AG08396 (cell line): ENCODE measurements at regions not wholly inside any gene's neighbourhood (a gene's known extent, or its start where the extent isn't known, plus 50 kb on each side); places are given as distances from the start of the nearest gene placed in this dataset.
A peak's percentile ranks its signal among the peaks of the same experiment; 100 is the strongest.

ENCODE experiments used
- DNase-seq: peaks from one replicate; pipeline ENCODE4 v3.0.0; 2012; ENCODE audit warnings: low spot score, mixed read lengths

DNA sequence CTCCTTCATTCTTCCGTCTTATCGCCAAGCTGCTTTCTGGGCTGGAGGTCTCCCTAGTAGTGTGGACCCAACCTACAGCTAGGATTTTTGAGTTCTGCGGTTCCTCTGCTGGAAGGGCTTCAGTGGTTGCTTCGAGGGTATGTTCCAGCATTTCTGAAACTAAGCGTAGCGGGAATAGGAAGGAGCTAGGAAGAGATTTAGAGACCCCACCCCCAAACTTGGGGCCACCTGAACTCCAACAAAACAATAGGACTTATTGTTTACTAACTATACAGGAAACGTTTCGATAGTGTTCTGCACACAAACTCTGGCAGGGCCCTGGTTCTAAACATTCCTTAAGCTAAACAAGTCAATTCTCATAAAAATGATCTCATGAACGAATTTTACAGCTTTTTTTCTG lies 346.7 kb downstream of the PLK2 start:
- no peak for DNase-seq

DNA sequence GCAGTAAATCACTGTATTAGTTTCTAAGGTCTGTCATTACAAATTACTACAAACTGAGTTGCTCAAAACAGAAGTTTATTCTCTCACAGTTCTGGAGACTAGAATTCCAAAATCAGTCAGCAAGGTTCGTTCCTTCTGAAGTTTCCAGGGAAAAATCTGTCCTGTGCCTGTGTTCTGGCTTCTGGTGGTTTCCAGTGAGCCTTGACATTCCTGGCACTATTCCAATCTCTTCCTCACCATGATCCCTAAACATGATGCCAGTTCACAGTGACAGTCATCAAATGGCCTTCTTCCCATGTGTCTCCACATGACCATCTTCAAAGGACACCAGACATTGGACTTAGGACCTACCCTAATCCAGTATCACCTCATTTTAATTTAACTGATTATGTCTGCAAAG lies 351.4 kb downstream of the PLK2 start:
- DNase-seq, result no peak

DNA sequence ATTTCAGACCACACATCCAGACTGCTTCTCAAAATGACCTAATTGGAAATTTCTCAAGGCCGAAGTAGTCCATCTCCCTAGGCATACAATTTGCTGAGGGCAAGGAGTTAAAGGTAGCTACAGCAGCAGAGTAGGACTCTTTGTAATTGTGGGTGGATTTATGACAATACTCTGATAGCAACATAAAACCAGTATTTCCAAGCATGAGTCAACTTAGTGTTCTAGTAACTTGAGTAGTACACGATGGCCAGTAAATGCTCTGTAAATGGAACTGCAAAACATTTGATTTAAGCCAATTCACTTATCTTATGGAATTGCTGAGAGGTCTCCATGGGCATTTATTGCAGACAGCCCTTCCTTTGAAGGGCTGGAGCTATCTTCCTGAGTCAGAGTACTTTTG lies 352.2 kb downstream of the PLK2 start:
- no peak for DNase-seq

DNA sequence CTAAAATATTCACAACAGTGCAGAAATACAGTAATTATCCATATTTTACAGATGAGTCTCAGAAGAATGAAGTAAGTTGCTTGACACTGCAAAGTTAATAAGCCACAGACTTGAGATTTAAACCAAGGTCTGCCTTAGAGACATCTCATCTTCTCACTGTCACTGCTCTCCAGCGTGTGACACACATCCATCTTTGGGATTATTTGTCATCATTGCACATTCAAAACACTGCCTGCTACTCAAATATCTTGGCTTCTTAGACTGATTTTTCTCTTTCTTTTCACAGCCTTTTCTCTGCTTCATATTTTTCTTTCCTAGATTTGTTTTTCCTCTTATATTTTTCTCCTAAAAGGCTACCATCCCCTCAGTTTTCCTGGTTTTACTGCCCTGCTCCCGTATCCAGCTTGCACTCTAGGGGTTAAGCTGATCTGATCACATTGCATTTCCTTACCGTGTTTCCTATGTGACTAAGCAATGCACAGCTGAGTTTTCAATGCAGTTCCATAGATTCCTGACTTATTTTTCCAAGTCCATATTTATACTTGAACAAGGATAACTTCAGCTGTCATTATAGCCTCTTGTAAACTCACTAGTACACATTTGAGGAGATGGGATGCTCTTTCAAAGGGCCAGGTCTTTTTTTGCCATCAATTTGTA lies 353.0 kb downstream of the PLK2 start:
- DNase-seq, result no peak

DNA sequence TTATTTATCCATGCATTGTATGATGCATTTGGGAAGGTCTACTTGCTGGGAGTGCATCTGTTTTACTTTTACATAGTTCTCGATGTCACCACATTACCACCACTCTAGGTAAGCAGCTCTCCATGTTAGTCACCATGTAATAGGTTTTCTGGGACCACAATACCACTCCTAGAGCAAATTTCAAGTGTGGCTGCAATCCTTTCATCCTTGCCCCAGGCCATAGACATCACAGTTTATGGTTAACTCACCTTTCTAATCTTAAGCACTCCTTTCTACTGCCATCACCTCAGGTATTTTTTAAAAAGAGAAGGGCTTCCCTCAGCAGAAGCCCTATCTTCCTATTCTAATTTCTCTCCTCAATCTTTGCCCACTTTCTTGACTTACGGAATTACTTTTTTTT lies 354.1 kb downstream of the PLK2 start:
- DNase-seq, result no peak

DNA sequence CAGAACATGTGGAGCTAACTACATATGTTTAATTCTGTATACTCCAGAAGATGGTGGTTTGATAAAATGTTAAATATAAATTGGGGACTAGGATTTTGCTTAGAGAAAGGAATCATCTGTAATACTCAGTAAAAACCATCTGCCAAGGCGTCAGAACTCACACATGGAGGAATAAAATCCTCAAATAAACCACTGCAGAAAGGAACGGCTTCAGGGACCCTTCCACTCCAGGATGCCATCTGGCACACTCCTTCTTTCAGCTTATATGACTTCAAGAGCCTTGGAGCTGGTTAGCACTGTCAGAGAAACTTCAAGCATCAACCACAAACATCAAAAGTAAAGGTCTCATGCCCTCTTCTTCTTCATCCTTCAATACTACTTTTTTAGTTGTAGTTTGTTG lies 360.6 kb downstream of the PLK2 start:
- DNase-seq, result no peak

DNA sequence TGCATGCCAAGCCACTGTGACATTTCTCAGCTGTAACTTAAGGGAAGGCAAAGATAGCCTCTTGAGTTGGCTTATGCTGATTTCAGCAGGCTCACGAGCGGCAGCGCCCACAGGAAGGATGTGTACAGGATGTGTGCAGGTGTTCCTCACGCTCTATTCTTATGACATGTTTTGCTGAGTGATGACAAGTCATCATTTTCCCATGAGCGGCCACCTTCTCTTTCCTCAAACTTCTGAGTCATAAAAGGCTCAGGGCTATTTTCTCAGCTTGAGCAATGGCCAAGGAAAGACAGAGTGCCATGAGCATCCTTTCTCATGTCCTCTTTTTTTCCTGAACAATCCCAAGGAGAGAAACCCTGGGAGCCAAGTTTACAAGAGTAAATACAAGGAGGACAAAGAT lies 365.9 kb downstream of the PLK2 start:
- no peak for DNase-seq

DNA sequence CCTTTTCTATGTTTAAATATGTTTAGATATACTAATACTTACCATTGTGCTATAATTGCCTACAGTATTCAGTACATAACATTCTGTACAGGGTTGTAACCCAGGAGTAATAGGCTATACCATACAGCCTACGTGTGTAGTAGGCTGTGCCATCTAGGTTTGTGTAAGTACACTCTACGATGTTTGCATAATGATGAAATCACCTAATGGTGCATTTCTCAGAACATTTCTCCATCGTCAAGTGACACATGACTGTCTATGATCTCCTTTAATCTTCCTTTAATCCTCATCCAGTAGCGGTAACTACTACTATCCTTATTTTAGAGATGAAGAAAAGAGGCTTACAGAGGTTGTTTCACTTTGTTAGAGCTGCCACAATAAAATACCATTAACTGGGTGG lies 369.2 kb downstream of the PLK2 start:
- no peak for DNase-seq

DNA sequence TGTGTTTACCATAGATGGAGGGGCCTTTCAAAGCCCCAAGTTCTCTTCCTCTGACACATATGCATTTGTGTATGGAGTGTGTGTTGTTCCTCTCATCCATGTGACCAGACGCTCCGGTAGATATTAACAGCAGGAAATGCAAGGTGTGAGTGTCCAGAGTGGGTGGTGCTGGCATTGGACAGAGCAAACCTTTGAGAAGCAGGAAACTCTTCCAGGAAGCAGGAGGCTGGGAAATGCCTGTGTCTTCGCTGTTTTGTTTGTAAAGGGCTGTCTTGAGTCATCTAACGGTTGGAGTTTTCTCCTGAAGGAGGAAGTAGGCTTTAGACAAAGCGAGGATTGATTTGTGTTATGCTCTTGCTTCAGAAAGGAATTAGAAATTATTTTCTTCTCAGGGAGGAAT lies 370.9 kb downstream of the PLK2 start:
- no peak for DNase-seq

DNA sequence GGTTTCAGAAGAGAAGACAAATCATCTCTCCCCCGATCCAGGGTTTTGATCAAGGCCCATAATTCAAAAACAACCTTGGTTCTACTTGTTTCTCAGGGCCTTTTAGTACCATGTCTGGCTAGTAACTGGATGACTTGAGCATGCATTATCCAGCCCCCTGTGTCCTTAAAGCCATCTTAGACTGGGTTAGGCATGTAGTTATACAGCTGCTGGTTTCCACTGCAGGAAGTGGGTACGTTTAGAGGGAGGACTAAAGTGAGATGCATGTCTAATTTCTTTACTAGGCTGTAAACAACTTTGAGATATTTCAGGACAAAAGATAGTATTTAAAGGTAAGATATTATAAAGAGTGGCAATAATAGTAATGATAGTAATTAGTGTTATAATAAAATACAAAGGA lies 372.0 kb downstream of the PLK2 start:
- no peak for DNase-seq

DNA sequence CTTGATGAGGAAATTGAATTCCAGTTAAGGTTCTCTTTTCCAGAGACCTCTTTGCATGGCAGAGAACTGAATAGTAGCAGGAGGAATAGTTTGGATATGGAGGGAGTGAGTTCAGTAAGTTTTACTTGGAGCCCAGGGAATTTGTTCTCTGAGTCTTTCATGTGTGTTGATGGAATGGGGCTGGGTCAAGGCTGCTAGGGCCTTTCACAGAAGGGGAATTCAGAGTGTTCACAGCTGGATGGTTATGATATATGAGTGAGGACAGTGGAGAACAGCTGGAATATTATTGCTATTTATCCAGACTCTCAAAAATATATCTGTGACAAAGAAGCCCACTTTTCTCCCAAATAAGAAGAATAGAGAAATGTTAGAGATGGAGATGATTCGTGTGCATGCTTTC lies 372.8 kb downstream of the PLK2 start:
- DNase-seq, result no peak

DNA sequence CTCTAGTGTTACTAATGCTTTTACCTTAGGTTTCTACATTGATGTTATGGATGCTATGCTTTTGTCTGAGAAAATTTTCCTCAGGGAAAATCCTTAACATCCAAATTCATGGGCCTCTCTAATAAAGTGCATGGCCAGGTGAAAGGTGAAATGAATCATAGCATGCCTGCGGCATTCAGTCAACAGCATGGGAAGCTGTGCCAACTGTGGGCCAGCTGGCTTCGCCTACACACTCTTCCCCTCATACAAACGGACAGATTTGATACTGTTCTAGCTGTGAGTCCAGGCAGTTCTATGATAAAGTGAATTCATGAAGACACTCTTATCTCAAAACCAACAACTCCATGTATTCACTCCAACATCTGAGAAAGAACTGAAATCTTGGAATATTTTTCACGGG lies 374.1 kb downstream of the PLK2 start:
- DNase-seq, result no peak

DNA sequence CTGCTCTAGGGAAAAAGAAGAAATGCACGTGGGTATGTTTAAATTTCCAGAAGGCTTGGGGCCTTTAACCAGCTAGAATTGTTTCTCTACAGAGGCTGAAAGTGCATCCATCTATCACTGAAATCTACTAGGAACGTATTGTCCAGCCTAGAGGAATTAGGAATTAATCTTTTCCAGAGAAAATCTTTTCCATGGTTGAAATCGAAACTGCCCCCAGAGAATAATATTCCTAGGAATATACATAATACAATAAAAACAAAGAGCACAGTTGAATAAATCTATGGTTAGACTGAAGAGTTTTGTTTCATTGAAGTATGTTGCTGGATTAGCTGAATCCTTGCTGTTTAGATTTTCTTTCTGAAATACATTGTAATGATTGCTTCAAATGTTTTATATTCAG lies 378.5 kb downstream of the PLK2 start:
- no peak for DNase-seq

DNA sequence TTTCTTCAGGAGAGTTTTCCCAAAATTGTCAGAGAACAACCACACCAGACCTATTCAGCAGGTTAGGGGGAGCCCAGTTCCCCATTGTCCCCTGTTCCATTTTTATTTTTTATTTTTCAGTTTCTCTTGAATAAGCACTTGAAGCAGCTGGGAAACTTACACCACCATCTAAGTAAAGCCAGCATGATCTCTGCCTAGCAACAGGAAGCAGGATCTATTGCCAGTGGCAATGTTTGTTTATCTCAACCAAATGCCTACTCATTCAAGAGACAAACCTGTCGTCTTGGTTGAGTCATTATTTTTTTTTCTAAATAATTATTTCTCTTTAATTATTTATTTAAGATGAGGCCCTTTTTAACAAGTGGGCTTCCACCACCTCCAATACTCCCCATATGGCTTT lies 379.3 kb downstream of the PLK2 start:
- DNase-seq, result peak; percentile 25

DNA sequence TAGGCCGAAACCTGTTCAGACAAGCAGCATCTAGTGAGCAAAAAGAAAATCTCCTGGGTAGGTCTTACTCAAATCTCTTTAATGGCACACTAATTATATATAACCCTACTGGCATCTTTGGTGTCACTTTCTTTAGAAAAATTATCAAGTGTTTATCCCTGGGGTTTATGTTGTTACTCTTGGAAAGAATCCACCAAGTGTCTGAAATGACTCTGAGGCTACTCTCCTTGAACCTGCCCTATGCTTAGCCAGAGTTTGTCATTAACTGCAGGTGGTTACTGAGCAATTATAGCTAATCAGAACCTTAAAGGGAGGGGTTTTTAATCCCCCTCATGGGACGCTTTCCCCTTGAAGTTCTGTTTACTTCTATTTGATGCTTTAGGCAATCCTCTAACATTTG lies 381.9 kb downstream of the PLK2 start:
- no peak for DNase-seq

DNA sequence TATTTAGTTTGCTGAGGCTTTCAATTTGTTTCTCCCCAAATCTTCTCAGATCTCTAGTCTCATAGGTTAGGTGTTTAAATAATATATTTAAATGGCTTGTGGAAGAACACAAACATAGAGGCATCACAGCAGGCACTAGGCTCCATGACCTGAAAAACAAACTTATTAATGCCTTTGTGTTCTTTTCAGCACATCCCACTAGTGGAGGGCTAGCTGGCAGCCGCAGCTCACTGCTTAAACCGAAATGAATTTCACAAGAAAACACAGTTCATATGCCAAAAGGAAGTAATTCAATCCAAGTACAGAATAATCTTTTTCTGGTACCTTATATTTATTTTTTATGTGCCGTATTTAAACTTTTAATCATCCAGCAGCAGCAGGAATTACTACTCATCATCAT lies 382.5 kb downstream of the PLK2 start:
- no peak for DNase-seq

DNA sequence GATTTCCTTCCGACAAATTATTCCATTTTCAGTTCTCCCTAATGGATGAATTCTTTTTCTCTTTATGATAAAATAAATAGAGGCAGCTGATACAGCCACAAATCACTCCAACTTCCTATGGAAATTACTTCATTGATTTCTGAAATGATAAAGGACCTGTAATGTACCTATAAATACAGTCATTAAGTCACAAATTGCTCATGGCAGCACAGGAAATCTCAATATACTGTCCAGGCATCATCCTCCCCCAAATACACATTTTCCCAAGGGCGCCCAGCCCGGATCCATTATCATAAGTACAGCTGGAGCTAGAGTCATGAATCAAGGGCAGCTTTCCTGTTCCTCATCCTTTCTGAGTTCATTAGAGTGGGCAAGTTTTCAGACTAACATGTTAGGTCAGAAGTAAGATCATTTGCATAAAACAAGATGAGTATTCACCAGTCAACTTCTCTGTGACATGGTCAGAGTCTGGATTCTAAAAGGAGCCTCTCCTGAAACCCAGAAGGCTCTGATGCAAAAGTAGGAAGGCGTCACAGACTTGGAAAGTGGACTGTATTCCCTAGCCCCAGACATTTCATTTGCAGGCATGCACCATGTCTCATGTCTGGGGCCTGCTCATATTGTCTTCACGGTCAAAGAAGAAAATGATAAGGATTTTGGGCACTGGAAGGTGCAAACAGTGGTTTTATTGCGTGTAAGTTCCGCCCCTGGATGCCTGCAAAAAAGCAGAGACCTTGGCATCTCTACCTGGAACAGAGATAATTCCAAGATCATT lies 383.2 kb downstream of the PLK2 start:
- DNase-seq, result no peak

DNA sequence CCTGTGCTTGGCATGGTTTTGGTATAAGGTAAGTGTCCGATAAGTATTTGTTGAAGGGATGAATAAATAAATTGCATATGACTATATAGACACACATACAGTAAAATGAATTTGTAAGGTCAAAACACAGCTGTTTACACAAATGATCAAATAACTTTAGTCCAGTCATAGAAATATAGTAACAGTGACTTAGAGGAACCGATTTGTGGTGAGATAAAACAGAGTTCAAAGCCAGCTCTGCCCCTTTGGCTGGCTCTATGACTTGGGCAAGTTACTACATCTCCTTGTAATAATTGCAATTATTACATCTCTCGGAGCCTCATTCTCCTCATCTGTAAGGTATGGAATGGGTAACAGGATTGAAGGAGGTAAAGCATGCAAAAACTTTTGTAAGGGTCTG lies 384.0 kb downstream of the PLK2 start:
- no peak for DNase-seq

DNA sequence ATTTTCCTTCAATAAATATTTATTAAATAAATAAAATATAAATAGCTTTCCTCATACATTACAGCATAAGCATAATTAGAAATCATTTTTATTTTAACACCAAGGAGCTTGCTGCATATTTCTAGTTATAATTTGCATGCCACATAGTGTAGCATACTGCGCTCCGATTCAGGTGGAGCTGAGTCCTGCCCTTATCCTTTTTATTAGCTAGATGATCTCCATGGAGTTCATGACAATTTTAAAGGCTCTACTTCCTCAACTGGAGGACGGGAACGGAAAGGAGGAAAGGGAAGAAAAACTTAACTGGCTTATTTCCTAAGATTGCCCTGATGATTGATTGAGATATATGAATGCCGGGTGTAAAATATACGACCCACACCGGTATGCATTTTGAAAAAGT lies 385.2 kb downstream of the PLK2 start:
- DNase-seq, result no peak

DNA sequence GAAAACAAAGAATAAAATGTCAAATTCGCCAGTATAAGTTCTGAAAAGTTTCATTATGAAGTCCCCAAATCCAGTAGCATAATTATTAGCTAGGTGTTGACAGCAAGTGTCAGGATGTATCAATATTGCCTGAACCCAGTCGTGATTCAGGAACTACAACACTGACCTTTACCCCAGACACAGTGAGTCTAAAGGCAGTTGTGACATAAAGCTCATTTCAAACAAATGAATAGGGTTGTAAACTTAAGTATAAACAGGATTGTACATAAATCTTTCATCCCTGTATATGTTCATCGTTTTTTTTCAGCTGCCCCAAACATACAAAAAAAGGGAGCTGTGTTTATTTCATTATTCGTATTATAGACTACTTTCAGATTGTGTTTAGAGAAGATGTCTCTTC lies 385.7 kb downstream of the PLK2 start:
- no peak for DNase-seq

DNA sequence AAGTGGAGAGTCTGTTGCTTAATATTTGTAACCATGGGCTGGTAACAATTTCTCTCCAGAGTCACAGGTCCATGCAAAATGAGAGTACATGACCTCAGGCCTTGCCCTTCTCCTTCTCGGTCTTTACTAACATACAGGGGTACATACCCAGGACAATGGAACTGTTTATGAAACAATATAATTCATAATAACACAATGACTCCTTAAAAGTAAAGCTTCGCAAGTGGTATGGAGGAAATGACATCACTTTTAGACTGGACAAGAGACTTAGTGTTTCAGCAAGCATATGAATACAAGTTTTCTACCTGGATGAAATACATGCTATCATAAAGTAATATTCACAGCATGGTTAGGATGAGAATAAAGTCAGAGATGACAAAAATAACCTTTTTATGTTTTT lies 386.6 kb downstream of the PLK2 start:
- no peak for DNase-seq

DNA sequence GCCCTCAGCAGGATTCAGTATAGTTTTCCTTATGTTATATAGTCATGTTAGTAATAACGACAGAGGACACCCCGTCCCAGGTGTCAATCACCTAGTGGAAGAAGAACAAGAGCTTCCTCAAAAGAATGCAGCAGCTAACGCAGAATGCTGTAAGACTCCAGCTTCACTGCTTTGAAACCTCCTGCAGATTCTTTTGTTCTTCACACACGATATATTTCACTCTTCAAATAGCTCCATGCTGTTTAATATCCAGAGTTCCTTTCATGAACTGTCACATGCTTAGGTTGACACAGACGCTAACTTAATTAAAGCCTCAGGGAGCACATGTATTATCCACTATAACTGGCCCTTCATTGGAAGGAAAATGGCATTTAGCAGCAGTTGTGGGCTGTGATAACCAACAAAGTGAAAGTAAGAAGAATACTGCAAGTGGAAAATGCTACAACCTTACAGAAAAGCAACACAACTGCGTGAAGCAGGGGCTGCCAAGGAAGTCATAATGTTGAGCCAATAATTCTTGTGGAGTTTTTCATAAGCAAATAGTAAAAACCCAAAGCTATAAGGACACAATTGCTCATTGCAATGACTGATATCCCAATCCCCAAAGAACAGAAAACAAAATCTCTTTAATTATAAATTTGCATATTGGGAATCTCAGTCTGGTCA lies 387.5 kb downstream of the PLK2 start:
- no peak for DNase-seq

DNA sequence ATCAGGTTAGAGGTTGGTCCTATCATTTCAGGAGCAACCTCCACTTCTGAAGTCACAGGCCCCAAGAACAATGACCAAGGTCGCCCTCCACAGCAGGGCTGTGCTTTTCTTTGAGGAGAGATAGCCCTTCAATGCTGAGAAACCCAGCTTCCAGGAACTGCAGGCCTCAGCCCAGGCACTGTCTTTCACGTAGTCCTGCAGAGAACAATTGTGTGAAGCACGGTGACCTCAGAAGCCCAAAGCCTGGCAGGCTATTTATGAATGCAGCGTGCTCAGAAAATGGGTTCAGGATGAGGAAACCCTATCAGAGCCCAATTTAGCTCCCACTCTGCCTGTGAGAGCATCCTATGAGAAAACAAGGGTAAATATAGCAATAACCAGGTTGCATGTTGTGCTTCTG lies 388.3 kb downstream of the PLK2 start:
- no peak for DNase-seq

DNA sequence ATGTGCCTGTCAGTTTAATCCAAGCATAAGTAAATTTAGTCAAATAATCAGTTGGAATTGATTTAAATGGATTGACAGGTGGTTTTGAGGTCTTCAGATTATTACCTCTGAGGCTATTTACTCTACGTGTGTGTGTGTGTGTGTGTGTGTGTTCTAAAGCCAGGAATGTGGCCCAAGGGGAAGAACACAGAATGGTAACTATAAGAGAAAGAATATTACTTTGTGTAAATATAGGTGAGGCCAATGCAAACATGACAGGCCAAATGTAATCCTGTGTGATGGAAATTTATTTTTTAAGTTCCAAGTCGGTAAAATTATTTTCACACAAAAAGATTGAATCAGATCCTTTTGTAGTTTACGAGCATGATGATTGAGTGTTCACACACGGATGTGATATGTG lies 390.0 kb downstream of the PLK2 start:
- DNase-seq, result no peak
